ENCODE measurements at regions not wholly inside any gene's neighbourhood (a gene's known extent, or its start where the extent isn't known, plus 50 kb on each side); places are given as distances from the start of the nearest gene placed in this dataset.

- TF ChIP-seq CHD7 (IDR thresholded peaks at IDR 0.05; ENCODE audit: insufficient replicate concordance, low read length) (no peak), YY1 (IDR thresholded peaks at IDR 0.05; ENCODE audit: low read depth, low read length) (no peak), KDM4A (IDR thresholded peaks at IDR 0.05; ENCODE audit: low read depth, low read length, severe bottlenecking) (no peak)
Measured at GRCh38 chr5:2524620-2525019, 226.9 kb downstream of the IRX2 start (continued).

All from H1 (cell line).